ENCODE measurements at regions not wholly inside any gene's neighbourhood (a gene's known extent, or its start where the extent isn't known, plus 50 kb on each side); places are given as distances from the start of the nearest gene placed in this dataset.

DNA sequence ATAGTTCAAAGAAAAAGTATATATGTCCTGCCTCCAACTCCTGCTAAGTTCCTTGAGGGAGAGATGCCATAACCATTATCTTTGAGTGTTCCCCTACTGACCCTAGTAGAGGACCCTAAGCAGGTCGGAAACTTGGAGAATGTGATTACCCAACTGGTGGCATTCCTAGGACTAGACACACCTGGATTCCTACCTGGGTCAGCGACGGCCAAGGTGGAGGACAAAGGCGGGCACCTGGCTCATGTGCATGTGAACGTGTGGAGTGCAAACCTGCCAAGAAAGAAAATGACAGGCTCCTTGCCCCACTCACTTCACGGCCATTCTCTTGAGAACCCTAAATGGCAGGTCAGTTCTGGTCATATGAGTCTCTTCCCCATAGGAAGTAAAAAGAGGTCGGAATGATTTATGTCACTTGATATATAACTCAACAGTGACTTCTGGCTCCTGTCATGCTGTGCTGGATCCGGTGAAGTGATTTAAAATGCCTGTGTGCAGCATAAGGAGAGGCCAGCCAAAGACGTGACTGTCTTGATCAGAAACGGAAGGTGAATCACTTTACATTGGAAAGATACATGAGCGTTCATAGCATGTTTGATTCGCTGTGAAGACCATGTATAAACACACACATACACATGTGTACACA, 371.6 kb downstream of the EIPR1 start:
- Histone ChIP-seq H3K23me2 (ENCODE audit: low read depth, low read length) (0 out of 2 replicates have a peak, but pooled peaks cover 3% of the 10 kb centered on the region), H3K27me3 (replicated peaks in 1 of 4; ENCODE audit: control insufficient read depth in 3 of 4, extremely low read depth in 1 of 4, insufficient read depth in 3 of 4, low read length in 3 of 4) (no peaks in the 10 kb centered on the region; a peak in 1 of 7 replicates), H2AFZ (ENCODE audit: low read length) (no peak overlapping the region), H3K4ac (replicated peaks; ENCODE audit: insufficient read length, low read depth, low read length) (no peak overlapping the region), H2BK20ac (ENCODE audit: low read length) (no peak overlapping the region), H3K79me1 (ENCODE audit: low read depth, low read length) (no peaks in the 10 kb centered on the region), H3K36me3 (ENCODE audit: control insufficient read depth in 2 of 4, insufficient read depth in 4 of 4, low read length in 3 of 4) (no peaks in the 10 kb centered on the region; a peak in 1 of 8 replicates), H2BK120ac (replicated peaks; ENCODE audit: low read depth, low read length) (no peak overlapping the region), H3K56ac (replicated peaks; ENCODE audit: insufficient read length, low read depth, low read length) (no peak overlapping the region), H3K4me3 (ENCODE audit: extremely low read depth in 1 of 4, insufficient read depth in 2 of 4, low read depth in 3 of 4, low read length in 4 of 4) (no peak overlapping the region), H3K79me2 (ENCODE audit: control insufficient read depth in 1 of 2, insufficient read depth in 2 of 2, low read length in 2 of 2) (no peaks in the 10 kb centered on the region), H4K5ac (ENCODE audit: insufficient read length, low read depth, low read length) (no peak overlapping the region), H2BK12ac (ENCODE audit: low read depth, low read length) (no peak overlapping the region), H3K4me1 (replicated peaks in 1 of 4; ENCODE audit: control insufficient read depth in 3 of 4, insufficient read depth in 4 of 4, low read length in 3 of 4) (no peaks in the 10 kb centered on the region), H3K14ac (ENCODE audit: insufficient read length) (no peak overlapping the region), H4K91ac (replicated peaks; ENCODE audit: insufficient read length, low read length) (no peak overlapping the region), H4K8ac (ENCODE audit: extremely low read depth, insufficient read depth, low read length) (no peak overlapping the region), H3K9ac (replicated peaks in 1 of 4; ENCODE audit: extremely low read depth in 1 of 4, low read depth in 3 of 4, low read length in 3 of 4) (no peak overlapping the region), H4K20me1 (replicated peaks in 1 of 2; ENCODE audit: control insufficient read depth in 1 of 2, insufficient read depth in 2 of 2, low read length in 2 of 2) (peaks cover 0 to 1% of the 10 kb centered on the region in 2 experiments), H3K18ac (ENCODE audit: extremely low read depth, low read length) (no peak overlapping the region), H2AK5ac (ENCODE audit: low read depth, low read length) (no peak overlapping the region), H3K9me3 (ENCODE audit: insufficient read depth in 2 of 2, low read depth in 1 of 2, low read length in 1 of 2) (no peaks in the 10 kb centered on the region), H2BK5ac (ENCODE audit: low read depth, low read length) (no peak overlapping the region), H2BK15ac (ENCODE audit: low read length) (no peak overlapping the region), H3K23ac (ENCODE audit: insufficient read length) (no peak overlapping the region), H3K27ac (ENCODE audit: low read depth, low read length) (no peak overlapping the region), H3K4me2 (ENCODE audit: insufficient read depth in 1 of 2, low read depth in 2 of 2, low read length in 2 of 2) (no peak overlapping the region)
- POLR2A ChIA-PET (ENCODE audit: partially characterized antibody), result no interaction called here
- FAIRE-seq (no peak), DNase-seq (ENCODE audit: low read depth in 1 of 2, low spot score in 2 of 2) (no peak)
- CTCF ChIA-PET (ENCODE audit: partially characterized antibody), result no interaction called here
- whole genome bisulfite sequencing, 2 experiments (ENCODE audit: extremely low coverage in 1 of 2, insufficient coverage in 1 of 2, insufficient read length in 1 of 2, insufficient replicate concordance in 2 of 2, low coverage in 1 of 2, low lambda C conversion rate in 2 of 2, missing lambda C conversion rate in 1 of 2), result 93% methylated on average over 12 of the region's 12 CpGs; no CpG with 5 or more reads in 1 of the 2 experiments
- TF ChIP-seq ZNF274 (IDR thresholded peaks at IDR 0.05; ENCODE audit: borderline replicate concordance, extremely low read depth, low read length) (no peak), NANOG (IDR thresholded peaks at IDR 0.05; ENCODE audit: insufficient read depth, low read depth, low read length, poor library complexity, severe bottlenecking) (no peak), EGR1 (IDR thresholded peaks at IDR 0.05; ENCODE audit: borderline replicate concordance, low read depth, low read length) (no peak), EP300 (IDR thresholded peaks at IDR 0.05; ENCODE audit: borderline replicate concordance in 1 of 2, low read depth in 2 of 2, low read length in 2 of 2) (no peak), TCF12 (IDR thresholded peaks at IDR 0.05; ENCODE audit: low read depth, low read length) (no peak), SUZ12 (IDR thresholded peaks at IDR 0.05; ENCODE audit: low read length) (no peak), RAD21 (IDR thresholded peaks at IDR 0.05 in 1 of 2, conservative IDR thresholded peaks at IDR 0.05 in 1 of 2; ENCODE audit: low read depth in 2 of 2, low read length in 2 of 2) (no peak), JUN (IDR thresholded peaks at IDR 0.05; ENCODE audit: low read depth, low read length) (no peak), SRF (IDR thresholded peaks at IDR 0.05; ENCODE audit: low read depth, low read length) (no peak), CEBPB (IDR thresholded peaks at IDR 0.05; ENCODE audit: low read depth, low read length) (no peak)
- TF ChIP-seq, protein P1, sequence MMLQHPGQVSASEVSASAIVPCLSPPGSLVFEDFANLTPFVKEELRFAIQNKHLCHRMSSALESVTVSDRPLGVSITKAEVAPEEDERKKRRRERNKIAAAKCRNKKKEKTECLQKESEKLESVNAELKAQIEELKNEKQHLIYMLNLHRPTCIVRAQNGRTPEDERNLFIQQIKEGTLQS (IDR thresholded peaks at IDR 0.05; ENCODE audit: insufficient read depth, low read depth, low read length), result no peak
- TF ChIP-seq, protein P2, sequence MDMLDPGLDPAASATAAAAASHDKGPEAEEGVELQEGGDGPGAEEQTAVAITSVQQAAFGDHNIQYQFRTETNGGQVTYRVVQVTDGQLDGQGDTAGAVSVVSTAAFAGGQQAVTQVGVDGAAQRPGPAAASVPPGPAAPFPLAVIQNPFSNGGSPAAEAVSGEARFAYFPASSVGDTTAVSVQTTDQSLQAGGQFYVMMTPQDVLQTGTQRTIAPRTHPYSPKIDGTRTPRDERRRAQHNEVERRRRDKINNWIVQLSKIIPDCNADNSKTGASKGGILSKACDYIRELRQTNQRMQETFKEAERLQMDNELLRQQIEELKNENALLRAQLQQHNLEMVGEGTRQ (IDR thresholded peaks at IDR 0.05; ENCODE audit: low read length), result no peak

Measured in H1 (cell line).